GM12874 (cell line): ENCODE measurements at regions not wholly inside any gene's neighbourhood (a gene's known extent, or its start where the extent isn't known, plus 50 kb on each side); places are given as distances from the start of the nearest gene placed in this dataset.

Experiments used
- CTCF ChIP-seq: IDR thresholded peaks from 2 replicates; pipeline ENCODE4 v1.5.1; 2011; ENCODE audit warnings: low read depth, mild to moderate bottlenecking, control low read depth, low read length, moderate library complexity; ENCODE audit not compliant: insufficient read depth

- TF ChIP-seq CTCF, result no peak
Measured at GRCh38 chr5:27269766-27270165, 231.4 kb upstream of the CDH9 start.

- TF ChIP-seq CTCF, result no peak
Measured at GRCh38 chr5:27267209-27267824, 228.9 kb upstream of the CDH9 start.

GRCh38 chr5:27266184-27266583 lies 227.8 kb upstream of the CDH9 start:
- TF ChIP-seq CTCF, result no peak

- no peak for TF ChIP-seq CTCF
Measured at GRCh38 chr5:27257696-27258095, 219.3 kb upstream of the CDH9 start.

- no peak for TF ChIP-seq CTCF
Measured at GRCh38 chr5:27252911-27253310, 214.5 kb upstream of the CDH9 start.

- TF ChIP-seq CTCF, result no peak
Measured at GRCh38 chr5:27242258-27242626, 203.9 kb upstream of the CDH9 start.

- no peak for TF ChIP-seq CTCF
Measured at GRCh38 chr5:27241564-27242257, 203.3 kb upstream of the CDH9 start.
